GM12874 (cell line): ENCODE measurements at regions not wholly inside any gene's neighbourhood (a gene's known extent, or its start where the extent isn't known, plus 50 kb on each side); places are given as distances from the start of the nearest gene placed in this dataset.

ENCODE experiments used
- CTCF ChIP-seq: IDR thresholded peaks from 2 replicates; pipeline ENCODE4 v1.5.1; 2011; ENCODE audit warnings: low read depth, mild to moderate bottlenecking, control low read depth, low read length, moderate library complexity; ENCODE audit not compliant: insufficient read depth

DNA sequence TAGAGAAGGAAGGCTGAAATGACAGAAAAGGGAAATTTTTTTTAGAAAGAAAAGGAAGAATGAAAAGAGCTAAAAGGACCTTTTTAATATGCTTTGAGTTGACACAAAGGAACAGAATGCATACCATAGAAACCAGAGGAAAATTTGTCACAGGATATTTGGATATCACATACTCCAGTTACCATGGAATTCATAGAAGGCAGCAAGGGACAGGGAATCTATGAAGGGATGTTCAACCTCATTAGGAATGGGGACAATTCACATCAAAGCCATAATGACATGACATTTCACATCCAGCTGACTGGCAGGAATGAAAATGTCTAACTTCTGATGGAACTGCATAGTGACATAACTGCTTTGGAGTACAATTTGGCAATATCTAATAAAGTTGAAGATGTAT lies 469.4 kb downstream of the CCER1 start:
- TF ChIP-seq CTCF, result no peak

DNA sequence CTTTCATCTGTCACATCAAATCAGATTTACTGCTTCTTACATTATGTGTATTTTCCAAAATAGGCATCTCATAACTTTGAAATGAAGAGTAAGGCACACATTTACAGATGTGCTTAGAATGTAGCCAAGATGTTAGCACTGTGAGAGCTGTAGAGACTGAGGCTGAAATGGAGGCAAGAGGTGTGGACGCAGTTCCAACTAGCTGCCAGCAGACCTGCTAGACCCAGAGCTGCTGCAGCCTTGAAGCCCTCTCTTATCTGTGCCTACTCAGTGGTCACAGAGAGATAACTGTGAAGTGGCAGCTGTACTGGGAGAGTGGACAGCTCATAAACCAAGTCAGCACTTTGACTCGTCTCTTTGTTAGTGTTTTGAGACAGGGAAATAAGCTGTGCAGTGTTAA lies 470.9 kb downstream of the CCER1 start:
- TF ChIP-seq CTCF, result no peak

DNA sequence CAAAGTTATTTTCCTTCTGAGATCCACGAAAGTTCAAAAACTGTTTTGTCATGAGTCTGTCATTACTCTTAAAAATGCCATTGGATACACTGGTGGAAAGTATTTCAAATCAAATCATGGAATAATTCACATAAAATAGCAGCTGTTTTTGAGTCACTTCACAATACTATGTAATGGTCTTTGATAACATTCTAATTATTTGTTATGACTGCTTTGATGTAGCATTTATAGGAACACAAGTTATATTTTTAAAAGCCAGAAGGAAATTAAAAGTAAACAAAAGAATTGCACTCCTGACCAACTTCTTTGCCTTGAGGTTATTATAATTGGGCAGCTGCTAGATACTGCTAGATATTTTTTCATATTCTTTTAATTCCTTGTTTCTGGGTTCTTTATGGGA lies 473.2 kb downstream of the CCER1 start:
- no peak for TF ChIP-seq CTCF

GRCh38 chr12:90479237-90479636 lies 475.7 kb downstream of the CCER1 start:
- TF ChIP-seq CTCF, result no peak

DNA sequence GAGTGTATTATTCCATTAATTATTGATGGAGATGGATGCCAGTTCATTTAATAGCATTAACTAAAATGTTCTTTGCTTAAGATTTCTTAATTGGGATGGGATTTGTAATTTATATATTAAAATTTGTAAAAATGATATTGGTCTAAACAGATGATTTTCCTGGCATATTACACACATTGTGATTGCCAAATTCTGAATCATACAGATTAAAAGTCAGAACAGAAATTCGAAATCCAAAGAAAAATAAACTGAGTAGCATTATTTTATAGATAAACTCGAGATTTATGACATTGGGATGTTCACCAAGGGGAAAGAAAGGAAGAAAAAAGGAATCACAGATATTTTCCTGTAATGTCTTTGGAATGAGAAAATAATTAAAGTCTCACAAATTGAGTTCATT lies 481.1 kb downstream of the CCER1 start:
- TF ChIP-seq CTCF, result no peak

DNA sequence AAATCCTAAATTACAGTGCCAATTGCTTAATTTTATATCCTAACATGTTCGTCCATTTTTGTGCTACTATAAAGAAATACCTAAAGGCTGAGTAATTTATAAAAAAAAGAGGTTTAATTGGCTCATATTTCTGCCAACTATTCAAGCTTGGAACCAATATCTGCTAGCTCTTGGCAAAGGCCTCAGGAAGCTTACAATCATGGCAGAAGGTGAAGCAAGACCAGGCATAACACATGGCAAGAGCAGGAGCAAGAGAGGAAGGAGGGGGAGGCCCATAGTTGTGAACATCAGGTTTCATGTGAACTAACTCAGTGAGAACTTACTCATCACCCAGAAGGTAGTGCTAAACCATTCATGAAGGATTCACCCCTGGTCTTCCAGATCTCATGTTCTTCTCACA lies 494.3 kb downstream of the CCER1 start:
- no peak for TF ChIP-seq CTCF

DNA sequence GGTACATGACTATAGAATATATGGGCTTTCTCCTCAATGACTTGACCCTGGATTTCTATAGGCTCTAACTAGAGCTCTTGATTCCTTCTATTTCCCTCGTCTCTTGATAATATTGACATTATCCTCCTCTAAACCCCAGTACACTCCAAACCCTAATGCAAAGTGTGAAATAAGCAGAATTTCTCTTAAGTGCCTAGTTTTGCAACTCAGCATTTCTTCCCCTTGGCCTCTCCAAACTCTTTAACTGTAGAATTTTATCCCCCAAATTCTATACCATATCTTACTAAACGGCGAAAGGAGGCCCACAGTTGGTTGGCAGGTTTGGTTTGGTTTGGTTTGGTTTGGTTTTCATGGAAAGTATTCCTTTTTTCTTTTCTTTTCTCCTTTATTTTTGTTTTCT lies 498.7 kb downstream of the CCER1 start:
- no peak for TF ChIP-seq CTCF

- no peak for TF ChIP-seq CTCF
These were observed 499.2 kb downstream of the CCER1 start for GRCh38 chr12:90455756-90456155.
